HL-60 (cell line): ENCODE measurements at regions not wholly inside any gene's neighbourhood (a gene's known extent, or its start where the extent isn't known, plus 50 kb on each side); places are given as distances from the start of the nearest gene placed in this dataset.

Source experiments
- GABPA ChIP-seq: IDR thresholded peaks from 2 replicates; pipeline ENCODE4 v1.6.1; 2012; ENCODE audit warnings: low read depth
- POLR2AphosphoS5 ChIP-seq: IDR thresholded peaks from 2 replicates; pipeline ENCODE4 v1.6.1; 2012; ENCODE audit warnings: low read depth
- TF ChIP-seq, protein P1 (sequence below): IDR thresholded peaks from 2 replicates; pipeline ENCODE4 v1.6.1; 2012; ENCODE audit warnings: low read depth; ENCODE audit not compliant: insufficient replicate concordance
- TF ChIP-seq, protein P2 (sequence below): IDR thresholded peaks from one replicate; pipeline ENCODE4 v1.5.1; 2011; ENCODE audit warnings: low read length, control low read depth, inconsistent platforms; ENCODE audit not compliant: insufficient read depth

DNA sequence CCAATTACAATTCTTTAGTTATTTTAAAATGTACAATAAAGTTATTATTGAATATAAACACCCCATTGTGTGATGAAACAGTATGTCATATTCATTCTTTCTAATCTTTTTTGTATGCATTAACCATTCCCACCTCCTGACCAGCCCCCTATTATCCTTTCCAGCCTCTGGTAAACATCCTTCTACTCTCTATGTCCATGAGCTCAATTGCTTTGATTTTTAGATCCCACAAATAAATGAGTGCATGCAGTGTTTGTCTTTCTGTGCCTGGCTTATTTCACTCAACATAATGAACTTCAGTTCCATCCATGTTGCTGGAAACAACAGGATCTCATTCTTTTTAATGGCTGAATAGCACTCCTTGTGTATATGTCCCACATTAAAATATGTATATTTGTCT lies 1858.9 kb upstream of the C9orf72 start:
- TF ChIP-seq, protein P1, sequence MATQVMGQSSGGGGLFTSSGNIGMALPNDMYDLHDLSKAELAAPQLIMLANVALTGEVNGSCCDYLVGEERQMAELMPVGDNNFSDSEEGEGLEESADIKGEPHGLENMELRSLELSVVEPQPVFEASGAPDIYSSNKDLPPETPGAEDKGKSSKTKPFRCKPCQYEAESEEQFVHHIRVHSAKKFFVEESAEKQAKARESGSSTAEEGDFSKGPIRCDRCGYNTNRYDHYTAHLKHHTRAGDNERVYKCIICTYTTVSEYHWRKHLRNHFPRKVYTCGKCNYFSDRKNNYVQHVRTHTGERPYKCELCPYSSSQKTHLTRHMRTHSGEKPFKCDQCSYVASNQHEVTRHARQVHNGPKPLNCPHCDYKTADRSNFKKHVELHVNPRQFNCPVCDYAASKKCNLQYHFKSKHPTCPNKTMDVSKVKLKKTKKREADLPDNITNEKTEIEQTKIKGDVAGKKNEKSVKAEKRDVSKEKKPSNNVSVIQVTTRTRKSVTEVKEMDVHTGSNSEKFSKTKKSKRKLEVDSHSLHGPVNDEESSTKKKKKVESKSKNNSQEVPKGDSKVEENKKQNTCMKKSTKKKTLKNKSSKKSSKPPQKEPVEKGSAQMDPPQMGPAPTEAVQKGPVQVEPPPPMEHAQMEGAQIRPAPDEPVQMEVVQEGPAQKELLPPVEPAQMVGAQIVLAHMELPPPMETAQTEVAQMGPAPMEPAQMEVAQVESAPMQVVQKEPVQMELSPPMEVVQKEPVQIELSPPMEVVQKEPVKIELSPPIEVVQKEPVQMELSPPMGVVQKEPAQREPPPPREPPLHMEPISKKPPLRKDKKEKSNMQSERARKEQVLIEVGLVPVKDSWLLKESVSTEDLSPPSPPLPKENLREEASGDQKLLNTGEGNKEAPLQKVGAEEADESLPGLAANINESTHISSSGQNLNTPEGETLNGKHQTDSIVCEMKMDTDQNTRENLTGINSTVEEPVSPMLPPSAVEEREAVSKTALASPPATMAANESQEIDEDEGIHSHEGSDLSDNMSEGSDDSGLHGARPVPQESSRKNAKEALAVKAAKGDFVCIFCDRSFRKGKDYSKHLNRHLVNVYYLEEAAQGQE: no peak
- TF ChIP-seq, protein P2, sequence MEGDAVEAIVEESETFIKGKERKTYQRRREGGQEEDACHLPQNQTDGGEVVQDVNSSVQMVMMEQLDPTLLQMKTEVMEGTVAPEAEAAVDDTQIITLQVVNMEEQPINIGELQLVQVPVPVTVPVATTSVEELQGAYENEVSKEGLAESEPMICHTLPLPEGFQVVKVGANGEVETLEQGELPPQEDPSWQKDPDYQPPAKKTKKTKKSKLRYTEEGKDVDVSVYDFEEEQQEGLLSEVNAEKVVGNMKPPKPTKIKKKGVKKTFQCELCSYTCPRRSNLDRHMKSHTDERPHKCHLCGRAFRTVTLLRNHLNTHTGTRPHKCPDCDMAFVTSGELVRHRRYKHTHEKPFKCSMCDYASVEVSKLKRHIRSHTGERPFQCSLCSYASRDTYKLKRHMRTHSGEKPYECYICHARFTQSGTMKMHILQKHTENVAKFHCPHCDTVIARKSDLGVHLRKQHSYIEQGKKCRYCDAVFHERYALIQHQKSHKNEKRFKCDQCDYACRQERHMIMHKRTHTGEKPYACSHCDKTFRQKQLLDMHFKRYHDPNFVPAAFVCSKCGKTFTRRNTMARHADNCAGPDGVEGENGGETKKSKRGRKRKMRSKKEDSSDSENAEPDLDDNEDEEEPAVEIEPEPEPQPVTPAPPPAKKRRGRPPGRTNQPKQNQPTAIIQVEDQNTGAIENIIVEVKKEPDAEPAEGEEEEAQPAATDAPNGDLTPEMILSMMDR: no peak
- no peak for TF ChIP-seq POLR2AphosphoS5
- no peak for TF ChIP-seq GABPA
